T-helper 1 cell (primary cell): ENCODE measurements at regions not wholly inside any gene's neighbourhood (a gene's known extent, or its start where the extent isn't known, plus 50 kb on each side); places are given as distances from the start of the nearest gene placed in this dataset.

Experiments used
- DNase-seq, 5 donors: peaks; one replicate each; pipeline ENCODE4 v3.0.0-alpha.2; 2012 to 2020

GRCh38 chr14:101362529-101363260 is 198.6 kb upstream of the DIO3 start:
- no peak for DNase-seq

- DNase-seq: no peak
Observed at GRCh38 chr14:101363261-101363555, 198.1 kb upstream of the DIO3 start.

DNA sequence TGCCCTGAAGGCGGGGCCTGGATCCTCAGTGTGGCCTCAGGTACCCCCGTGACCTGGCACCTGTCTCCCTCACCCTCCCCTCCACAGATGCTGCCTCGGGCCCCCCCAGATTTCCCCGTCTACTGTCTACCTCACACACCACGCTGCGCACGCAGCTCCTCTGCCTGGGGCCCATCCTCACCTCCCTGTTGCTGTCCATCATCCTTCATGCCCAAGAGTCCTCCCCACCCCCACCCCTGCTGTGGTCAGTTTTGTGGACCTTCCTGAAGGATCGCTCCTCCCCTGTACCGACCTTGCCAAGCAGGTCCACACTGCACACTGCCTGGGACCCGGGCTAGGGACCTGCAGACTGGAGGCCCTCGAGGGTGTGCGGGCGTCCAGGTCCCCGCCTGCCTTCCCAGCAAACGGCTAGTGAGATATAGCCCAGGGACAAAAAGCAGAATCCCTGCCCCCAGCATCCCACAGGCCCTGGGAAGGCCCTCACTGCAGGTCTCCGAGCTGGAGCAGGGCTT is 197.4 kb upstream of the DIO3 start:
- DNase-seq: no peak

DNA sequence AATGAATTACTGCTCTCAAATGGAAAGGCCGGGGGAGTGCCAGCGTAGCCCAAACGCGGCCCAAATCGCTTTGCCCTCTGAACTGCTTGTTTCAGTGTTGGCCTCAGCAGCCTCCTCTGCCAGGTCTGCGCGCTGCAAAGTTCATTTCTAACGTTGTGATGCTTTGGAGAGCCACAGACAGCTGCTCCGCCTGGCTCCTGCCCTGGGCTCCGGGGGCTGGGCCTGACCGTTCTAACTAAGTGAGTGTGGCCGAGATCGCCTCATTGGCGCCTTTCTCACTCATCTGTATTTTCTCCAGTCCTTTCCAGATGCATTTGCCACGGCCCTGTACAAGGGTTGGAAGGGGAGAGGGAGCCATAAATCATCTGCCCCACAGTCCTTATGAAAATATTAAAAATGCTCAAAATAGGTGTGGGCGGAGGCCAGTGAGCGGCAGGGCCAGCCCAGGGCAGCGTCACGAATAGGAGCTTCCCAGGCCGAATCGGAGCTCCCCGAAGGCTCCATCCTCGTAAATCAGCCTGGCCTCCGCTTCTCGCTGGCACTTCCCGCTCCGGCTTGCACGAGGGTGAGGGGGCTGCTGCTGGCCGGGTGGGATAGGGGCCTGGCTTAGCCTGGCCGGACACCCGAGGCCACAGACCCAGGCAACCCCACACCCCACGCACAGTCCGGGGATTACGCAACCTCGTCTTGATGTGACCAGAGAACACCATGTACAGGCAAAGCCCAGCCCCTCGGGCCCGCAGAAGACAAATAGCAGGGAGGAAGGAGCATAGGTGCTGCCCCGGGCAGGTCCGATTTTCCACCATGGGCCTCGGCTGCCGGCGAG is 196.6 kb upstream of the DIO3 start:
- DNase-seq: no peak

- no peak for DNase-seq
Observed at GRCh38 chr14:101365329-101366158, 195.8 kb upstream of the DIO3 start.

DNA sequence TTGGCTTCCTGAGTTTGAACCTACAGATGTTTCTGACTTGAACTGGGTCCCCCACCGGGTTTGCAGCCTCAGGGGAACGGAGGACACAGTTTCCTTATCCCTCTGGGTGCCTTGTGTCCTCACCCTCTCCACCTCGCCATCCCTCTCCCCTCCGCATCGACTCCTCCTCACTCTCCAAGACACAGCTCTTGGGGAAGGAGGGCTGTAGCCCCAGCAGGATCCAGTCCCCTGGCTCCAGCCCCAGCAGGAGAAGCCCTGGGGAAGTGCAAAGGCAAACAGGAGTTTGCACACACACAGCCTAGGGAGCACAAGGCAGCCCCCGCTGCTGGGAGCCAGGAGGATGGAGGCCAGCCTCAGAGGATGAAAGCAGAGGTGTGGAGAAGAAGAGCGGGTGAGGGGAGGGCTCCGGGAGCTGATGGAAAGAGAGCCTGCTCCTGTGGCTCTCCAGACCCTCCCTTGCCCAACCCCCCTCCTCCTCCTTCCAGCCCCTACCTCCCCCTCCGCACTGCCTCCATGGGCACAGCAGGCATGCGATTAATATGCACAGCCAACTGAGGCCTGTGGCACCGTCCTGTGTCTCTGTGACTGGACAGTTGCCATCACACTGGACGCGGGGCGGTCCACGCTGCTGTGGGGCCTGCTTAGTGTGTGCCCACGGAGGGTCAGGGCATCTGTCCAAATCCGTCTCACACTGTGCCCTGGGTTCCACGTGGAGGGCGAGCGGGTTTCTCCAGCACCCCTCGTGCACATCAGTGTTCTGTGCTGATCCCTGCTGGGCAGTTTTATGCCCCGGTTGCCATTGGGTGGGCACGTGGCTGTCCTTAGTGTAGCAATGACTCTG is 193.7 kb upstream of the DIO3 start:
- DNase-seq: no peak

DNA sequence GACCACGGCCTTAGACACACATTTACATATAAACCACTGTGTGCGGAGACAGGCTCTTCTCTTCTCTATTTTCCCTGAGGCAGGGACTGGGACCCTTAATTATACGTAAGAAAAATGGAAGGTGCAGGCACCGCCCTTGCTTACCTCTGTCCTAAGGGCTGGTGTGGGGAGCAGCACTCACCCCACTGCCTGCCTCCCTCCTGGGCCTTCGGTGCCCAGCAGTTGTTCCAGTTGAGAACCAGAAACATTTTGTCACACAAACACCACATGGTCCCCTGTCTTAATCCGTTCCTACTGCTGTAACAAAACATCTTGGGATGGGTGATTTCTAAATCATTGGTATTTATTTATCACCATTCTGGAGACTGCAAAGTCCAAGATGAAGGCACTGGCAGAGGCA is 192.7 kb upstream of the DIO3 start:
- DNase-seq: no peak

- DNase-seq: no peak
Observed at GRCh38 chr14:101369194-101369915, 191.9 kb upstream of the DIO3 start.

DNA sequence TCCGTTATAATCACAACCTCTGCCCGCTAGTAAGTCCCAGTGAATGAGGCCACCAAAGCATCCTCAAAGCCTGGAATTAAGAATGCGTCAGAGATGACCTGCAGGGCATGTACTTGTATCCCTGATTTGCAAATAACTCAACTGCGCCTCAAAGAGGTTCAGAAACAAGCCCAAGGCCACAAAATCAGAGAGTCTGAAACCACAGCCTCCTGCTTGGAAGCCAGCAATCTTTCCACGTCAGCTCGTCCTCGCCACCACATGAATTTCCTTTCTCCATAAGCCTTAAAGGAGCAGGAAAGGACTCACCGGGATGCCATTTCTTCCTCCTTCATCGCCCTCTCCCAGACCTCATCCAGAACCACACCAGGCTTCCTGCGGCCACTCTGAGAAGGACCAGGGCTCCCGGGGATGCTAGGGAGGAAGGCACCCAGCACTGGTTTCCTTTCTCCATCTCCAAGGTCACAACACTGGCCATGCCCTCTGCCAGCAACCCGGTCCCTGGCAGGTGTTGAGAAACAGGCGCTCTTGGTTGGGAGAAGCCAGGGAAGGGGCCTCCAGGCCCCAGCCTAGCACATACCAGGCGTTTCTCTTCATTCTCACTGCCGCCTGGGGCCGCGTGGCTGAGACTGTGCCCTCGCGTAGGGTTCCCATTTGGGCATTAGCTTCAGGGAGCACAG is 191.2 kb upstream of the DIO3 start:
- no peak for DNase-seq

DNA sequence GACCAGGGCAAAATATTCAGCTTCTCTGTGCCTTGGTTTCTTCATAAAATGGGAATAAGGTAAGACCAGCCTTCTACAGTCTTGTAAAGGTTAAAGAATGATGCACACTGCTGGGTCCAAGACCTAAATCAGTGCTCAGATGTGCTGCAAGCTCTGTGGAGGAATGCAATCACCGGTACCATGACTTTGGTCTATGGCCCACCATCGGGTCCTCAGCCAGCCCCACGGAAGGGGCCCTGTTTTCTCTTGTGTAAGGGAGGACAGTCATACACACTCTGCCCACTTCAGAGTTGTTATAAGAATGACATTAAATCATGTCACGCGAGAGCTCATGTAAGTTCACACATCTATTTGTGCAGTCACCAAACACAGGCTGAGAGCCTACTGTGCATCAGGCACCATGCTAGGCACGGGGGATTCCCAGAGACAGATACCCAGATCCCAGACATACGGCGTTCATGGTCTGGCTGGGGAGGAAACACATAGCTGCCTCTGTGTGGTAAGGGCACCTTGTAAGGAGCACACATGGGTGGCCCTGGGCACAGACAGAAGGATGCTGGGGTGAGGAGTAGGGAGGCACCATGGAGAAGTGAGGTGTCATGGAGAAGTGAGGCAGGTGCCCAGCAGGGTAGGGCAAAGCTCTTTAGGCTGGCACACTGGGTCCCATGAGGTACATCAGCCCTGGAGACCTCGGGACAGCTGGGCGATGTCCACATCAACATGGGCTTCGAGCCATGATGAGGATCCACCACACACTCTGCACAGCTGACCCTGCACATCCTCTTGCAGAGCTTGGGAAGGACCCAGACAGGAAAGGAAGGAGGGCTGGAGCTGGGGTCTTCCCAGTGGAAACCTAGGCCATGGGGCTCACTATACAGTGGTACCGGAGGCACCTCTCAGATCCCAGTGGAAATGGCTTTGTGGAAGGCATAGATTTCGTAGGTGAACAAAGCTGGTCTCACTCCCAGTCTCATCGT is 190.4 kb upstream of the DIO3 start:
- no peak for DNase-seq

GRCh38 chr14:101371799-101372793 is 189.2 kb upstream of the DIO3 start:
- no peak for DNase-seq

DNA sequence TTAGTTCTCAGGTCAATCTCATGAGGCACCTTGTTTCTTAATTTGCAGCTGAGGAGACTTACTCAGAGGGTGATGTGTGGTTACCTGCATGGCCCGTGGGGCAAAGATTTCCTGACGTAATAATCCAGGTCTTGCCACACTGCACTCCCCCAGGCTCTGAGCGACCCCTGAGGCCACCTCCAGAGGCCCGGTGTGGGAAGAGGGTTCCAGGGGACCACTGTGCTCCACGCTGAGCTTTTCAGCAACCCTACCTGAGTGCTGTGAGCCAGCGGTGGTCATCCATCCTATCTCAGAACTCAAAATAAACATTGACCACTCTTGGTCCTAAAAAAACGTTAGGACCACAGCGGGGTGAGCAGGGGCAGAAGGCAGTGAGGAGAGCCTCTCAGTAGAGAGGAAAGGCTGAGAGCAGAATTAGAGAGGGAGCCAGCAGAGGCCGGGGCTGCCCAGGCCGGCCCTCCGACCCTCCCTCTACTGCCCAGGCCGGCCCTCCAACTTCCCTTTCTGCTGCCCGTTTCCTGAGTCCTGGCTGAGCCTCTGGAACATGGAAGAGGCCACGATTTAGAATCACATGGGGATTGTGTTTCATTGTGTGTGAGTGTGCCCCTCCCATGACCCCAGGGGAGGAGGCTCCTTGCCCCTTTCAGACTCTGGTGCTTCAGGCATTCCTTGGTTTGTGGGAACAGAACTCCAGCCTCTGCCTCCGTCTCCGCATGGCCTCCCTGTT is 188.2 kb upstream of the DIO3 start:
- DNase-seq: no peak

GRCh38 chr14:101373690-101374295 is 187.5 kb upstream of the DIO3 start:
- DNase-seq: no peak

DNA sequence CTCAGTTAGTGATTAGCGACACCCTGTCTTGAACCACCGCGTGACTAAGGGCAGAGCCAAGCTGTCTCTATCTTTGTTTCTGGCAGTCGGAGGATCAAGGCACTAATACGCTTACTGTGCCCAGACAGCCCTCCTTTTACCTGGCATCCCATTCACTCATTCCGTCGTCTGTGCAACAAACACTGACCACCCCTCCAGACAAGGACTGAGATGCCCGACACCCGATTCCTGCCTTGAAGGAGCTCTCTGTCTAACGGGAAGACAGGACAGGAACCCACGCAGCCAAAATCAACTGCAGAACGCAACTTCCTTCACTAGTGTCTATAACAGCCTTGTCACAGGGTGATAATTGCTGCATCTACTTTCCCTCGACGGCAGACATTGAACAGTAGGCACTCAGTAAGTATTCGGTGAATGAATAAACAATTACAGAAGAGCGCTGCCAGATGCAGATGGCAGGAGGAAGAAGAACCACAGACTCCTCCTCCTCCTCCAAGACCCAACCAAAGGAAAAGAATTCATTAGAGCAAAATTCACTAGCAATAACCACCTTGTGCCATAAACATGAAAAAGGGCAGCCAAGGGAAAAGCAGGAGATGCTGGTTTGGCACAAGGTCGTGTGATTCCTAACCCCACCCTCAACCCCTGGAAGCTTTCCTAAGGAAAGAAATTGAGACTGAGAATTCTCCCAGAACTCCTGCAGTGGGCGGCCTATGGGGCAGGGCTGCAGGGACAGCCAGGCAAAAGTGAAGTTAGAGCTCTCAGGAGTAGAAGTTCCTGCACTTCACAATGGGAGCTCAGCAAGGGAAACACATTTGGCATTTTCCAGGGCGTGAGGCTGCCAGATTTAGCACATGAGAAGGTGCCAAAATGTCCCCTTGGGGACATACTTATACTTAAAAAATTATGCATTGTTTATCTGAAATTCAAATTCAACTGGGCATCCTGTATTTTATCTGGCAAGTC is 186.6 kb upstream of the DIO3 start:
- DNase-seq: no peak

DNA sequence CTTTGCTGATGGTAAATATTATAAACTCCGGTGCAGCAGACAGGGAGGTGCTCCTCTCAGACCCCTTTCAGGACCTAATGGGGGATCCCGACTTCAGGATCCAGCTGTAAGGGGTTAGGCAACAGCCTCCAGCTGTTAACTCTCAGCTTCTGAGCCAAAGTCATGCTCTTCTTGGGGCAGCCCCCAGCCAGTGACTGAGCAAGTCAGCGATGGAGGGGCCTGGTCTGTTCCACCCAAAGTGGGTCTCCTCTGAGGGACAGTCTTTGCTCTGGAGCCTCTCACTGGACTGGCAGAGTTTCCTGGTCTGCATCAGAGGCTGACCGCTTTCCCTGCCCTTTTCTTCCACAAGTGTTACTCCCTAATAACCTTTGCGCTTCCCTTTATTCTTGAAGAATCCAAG is 184.2 kb upstream of the DIO3 start:
- no peak for DNase-seq

GRCh38 chr14:101379842-101380241 is 181.5 kb upstream of the DIO3 start:
- DNase-seq: no peak
